Frontal cortex (tissue), 3 donors: ENCODE measurements at regions not wholly inside any gene's neighbourhood (a gene's known extent, or its start where the extent isn't known, plus 50 kb on each side); places are given as distances from the start of the nearest gene placed in this dataset.

ENCODE experiments used
- DNase-seq, 2 donors: peaks; one replicate each; pipeline ENCODE4 v3.0.0; 2012; ENCODE audit warnings: low spot score in 2 of 2
- FAIRE-seq: peaks from 2 replicates; lab custom pipeline; 2012; peaks lifted over from hg19 to GRCh38; lab: Jason Lieb, UNC
- donor health status: control.
- donor health status: control.
- donor health status: control.

DNA sequence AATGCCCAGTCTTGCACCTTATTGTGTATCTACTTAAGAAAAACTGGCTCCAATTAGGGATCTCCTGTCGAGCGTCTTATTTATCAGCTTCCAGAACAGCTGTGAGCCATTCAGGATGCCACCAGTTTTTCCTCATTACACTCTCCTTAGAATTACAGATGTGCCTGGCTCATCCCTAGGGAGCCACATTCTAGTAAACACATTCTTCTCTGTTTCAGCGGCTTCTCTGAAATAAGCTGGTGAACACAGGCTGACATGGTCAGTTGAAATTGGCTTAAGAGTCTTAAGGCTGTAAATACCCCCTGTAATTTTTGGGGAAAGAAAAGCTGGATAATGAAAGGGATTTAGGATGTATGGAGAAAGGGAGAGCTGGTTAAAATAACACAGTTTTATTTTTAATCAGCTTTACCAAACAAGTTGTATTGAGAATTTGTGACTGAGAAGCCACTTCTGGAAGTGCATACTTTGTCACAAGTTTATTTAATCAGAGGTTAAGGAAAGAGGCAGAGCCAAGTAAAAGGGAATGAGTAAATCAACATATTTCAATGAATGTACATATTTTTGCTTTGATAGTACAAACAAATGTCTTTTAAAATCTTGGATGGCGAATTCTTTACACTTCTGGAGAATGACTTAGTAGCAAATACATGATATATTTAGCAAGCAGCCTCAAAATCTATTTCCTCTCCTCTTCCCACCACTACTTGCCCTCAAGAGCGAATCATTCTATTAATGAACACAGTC is 562.0 kb upstream of the GOT2 start:
- FAIRE-seq (no peak), DNase-seq (no peak)

DNA sequence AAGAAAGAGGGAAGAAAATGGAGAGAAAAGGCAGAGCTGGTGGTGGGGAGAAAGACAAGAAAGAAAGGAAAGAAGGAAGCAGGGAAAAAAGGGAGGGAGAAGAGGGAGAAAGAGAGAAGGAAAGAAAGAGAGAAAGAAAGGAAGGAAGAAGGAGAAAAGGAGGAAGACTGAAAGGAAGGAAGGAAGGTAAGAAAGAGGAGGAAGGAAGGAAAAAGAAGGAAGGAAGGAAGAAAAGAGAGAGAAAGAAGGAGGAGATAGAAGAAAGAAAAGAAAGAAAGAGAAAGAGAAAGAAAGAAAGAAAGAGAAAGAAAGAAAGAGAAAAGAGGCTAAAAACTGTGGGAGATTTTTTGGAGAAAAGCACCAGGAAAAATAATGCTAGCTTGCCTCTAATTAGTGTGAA is 561.4 kb upstream of the GOT2 start:
- FAIRE-seq (no peak), DNase-seq (no peak)

GRCh38 chr16:59290718-59291117 is 556.6 kb upstream of the GOT2 start:
- no peak for FAIRE-seq

GRCh38 chr16:59289151-59289550 is 555.0 kb upstream of the GOT2 start:
- DNase-seq = no peak
- FAIRE-seq = no peak

More at GRCh38 chr16:59290718-59291117, 556.6 kb upstream of the GOT2 start:
- DNase-seq = no peak

- no peak for FAIRE-seq
- no peak for DNase-seq
These were observed 540.0 kb upstream of the GOT2 start for GRCh38 chr16:59274141-59274540.

- DNase-seq (no peak), FAIRE-seq (no peak)
These were observed 529.8 kb upstream of the GOT2 start for GRCh38 chr16:59263955-59264354.

DNA sequence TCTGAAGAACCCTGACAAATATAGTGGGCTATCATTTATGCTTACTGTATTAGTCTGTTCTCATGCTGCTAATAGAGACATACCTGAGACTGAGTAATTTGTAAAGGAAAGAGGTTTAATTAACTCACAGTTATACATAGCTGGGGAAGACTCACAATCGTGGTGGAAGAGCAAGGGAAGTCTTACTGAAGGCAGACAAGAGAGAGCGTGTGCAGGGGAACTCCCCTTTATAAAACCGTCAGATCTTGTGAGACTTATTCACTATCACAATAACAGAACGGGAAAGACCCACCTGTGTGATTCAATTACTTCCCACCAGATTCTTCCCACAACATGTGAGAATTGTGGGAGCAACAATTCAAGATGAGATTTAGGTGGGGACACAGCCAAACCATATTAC is 526.8 kb upstream of the GOT2 start:
- FAIRE-seq (no peak), DNase-seq (no peak)

GRCh38 chr16:59259950-59260319 is 525.8 kb upstream of the GOT2 start:
- no peak for FAIRE-seq
- DNase-seq = no peak

DNA sequence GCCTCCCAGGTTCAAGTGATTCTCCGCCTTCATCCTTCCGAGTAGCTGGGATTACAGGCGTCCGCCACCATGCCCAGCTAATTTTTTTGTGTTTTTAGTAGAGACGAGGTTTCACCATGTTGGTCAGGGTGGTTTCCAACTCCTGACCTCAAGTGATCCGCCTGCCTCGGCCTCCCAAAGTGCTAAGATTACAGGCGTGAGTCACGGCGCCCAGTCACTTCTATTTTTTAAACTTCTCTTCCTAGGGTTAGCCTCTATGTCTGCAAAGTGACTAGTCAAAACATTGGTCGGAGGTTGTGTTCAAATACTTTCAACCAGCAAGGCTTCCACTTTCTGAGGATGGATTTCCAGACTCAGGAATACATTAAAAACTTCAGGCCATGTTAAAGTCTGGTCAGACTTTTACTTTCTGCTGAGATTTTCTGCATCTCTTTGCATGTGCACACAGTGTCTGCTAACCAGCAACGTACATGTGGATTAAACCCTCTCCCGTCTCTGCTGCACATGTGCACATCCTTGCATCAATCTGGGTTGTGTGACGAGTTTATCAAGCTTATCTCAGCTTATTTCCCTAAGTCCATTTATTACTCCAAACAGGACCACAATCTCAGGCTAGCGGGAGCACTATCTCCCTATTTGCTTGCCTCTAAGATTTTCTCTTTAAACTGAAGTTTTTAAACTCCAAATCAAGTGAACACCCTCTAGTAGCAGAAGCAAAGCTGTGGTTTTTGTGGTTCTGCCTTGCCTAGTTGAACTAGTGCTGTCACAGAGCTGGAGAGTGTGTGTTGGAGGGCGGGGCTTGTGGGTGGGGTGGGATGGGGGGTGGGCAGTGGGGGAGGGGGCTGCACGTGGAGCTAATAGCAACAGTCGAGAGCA is 525.2 kb upstream of the GOT2 start:
- DNase-seq (no peak), FAIRE-seq (no peak)

DNA sequence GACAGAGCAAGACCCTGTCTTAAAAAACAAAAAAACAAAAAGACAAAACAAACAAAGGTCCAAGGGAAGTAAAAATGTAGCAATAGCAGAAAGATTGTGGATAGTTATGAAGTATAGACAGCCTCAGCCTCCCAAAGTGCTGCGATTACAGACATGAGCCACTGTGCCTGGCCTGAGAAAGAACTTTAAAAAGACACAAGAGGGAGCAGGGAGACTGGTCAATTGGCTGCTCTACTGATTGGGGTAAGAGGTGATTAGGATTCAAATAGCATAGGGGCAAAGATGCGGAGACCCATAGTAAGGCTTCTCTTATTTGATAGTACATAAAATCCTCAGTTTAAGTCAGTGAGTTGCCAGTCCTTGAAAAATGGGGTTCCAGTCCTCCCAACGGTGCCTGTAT is 518.2 kb upstream of the GOT2 start:
- no peak for FAIRE-seq
- DNase-seq = no peak

DNA sequence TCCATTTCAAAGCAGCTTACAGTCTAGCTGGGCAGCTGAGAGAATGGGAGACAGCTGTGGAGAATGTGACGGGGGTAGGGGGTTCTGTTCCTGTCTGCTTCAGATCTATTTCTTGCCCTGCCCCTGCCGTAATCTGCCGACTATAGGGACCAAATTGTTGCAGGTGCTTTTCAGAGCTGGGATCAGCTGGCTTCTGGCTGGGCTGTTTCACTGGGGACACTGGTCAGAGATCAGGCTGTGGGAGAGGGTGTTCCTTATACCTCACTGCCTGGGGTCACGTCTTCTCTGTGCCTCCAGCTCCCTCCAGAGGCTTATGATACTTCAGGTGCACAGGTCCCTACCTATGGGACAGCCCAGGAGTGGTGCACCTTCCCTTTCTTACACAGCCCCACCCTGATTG is 514.9 kb upstream of the GOT2 start:
- FAIRE-seq = no peak
- DNase-seq = no peak

GRCh38 chr16:59242556-59242955 is 508.4 kb upstream of the GOT2 start:
- FAIRE-seq (no peak), DNase-seq (no peak)

DNA sequence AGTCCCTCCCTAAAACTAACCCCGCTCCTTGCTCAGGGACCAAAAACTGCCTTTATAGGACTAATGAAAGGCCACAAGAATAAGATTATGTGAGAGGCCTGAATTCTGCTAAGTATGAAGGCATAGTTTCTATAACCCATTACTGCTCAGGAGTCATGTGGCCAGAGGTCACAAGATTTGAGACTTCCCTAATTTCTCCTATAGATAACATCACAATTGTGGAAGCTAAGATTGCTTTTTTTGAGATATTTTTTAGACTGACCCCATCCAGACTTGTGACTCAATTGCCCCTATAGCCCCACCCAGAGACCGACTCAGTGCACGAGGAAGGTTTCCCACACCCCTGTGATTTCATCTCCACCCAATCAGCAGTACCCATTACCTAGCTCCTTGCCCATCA is 504.1 kb upstream of the GOT2 start:
- FAIRE-seq = no peak
- no peak for DNase-seq

DNA sequence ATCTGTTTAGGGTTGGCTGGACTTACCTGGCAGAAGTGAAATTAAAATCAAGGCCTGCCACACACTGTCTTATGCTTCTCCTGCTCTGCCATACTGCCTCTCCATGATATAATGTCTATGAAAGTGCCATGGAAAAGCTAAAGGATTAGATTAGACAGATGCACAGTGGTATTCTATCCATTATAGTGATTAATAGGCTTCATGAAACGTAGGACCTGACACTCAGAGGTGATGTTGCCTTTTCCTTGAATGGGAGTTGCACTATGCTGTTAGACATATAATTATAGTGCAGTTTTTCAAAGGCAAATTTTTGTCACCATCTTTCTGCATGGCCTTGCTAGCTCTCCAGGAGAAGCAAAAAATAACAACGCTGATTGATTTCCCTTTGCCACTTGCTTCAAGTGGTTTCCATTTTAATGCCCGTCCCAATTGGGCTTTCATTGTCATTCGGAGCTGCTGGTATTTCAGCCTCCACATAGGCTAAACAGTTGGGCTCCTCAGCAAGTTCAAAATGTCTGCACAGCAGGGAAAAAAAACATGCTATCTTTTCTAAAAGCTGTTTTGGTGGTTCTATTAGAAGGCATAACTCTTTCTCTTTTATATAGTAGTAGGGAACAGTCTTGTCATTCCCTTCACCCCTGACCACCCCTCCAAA is 502.8 kb upstream of the GOT2 start:
- DNase-seq (no peak), FAIRE-seq (no peak)

DNA sequence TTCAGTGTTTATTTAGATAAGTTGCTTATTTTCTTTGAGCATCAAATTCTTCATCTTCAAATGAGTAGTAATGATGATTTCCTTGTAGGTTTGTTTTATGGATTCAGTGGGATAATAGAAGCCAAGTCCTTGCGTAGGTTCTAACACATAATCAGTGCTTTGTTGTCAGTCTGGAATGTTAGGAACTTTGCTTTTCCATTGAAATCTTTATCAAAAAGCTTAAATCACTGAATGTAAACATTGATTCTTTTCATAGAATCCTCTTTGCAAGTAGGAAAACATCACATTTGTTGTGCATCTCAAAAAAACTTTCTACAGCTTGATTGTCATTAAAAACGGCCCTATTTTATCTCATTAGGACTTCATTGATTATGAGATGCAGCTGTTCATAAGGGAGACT is 490.3 kb upstream of the GOT2 start:
- DNase-seq (no peak), FAIRE-seq (no peak)

DNA sequence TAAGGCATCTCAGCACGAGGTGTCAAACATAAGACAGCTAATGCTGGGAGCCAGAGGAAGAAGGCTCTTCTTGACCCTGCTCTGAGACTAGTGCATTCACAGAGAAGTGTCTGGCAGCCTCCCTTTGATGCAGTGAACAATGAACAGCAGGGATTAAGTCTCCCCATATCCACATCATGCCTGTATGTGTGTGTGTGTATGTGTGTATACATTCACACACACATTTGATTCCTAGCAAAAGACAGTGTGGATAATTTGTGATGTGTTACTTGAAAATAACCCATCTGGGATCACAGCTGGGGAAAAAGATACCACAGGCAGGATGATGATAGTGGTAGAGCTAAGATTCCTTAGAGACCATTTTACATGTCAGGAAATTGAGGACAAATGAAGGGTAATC is 485.9 kb upstream of the GOT2 start:
- FAIRE-seq (no peak), DNase-seq (no peak)

- DNase-seq = no peak
- FAIRE-seq = no peak
These were observed 482.2 kb upstream of the GOT2 start for GRCh38 chr16:59216291-59216690.

DNA sequence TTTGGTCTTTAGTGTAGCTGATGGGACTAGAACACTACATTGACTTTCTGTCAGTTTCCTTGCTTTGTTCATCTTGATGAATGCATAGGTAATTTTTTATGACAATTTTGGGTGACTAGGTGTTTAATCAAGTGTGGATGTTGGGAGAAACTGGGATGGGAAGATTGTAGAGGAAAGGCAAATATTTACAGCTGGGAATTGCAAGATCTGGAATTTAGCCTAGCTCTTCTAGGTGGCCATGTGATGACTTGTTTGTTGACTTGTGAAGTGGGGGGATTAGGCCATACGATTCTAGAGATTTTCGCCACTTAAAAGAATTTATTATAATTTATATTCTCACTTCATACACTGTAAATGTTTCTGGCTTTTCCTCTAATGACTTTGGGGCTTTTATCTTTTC is 480.3 kb upstream of the GOT2 start:
- FAIRE-seq = no peak

DNA sequence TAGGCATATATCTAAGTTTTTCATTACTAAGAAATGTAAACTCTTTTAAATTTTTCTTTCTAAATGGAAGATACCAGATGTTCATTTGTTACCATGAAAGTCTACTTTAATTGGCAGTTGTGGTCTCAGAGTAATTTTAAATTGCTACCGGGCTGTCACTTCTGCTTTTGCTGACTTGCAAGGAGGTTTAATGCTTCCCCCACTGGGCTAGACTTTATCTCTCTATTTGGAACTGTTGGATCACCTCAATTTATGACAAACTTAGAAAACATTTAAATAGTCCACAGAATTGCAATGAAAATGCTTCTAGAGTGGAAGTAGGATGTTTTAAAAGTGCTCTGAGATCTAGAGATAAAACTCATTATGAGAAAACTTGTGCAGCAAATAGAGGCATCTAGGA is 479.8 kb upstream of the GOT2 start:
- FAIRE-seq (no peak), DNase-seq (no peak)

More for the DNA sequence above, 480.3 kb upstream of the GOT2 start:
- no peak for DNase-seq

- DNase-seq (no peak), FAIRE-seq (no peak)
These were observed 478.4 kb upstream of the GOT2 start for GRCh38 chr16:59212492-59213024.
